Heart right ventricle (tissue), 16 donors: ENCODE measurements at regions not wholly inside any gene's neighbourhood (a gene's known extent, or its start where the extent isn't known, plus 50 kb on each side); places are given as distances from the start of the nearest gene placed in this dataset.
"Not testable (repeated sequence)": the region's sequence is repeated elsewhere in the genome, so short reads cannot be mapped to it uniquely, and the experiment has no call there.

Experiments used
- ATAC-seq, 8 donors: fragments of 200-7000 bp; cut with Tn5 transposase; one replicate each; pipeline ENCODE4 v1.9.1; 2020; ENCODE audit warnings: mild to moderate bottlenecking in 8 of 8, moderate library complexity in 8 of 8, moderate number of reproducible peaks in 1 of 8
- DNase-seq, 2 donors: peaks; one replicate each; pipeline ENCODE4 v3.0.0-alpha.2; 2020
- H3K27ac ChIP-seq, 10 donors: fragments of 200-600 bp; sonication (generic) in 2 of 10; one replicate each; pipeline versions ENCODE4 v1.5.0 to v1.8.0; 2020 to 2022; ENCODE audit warnings: mild to moderate bottlenecking in 3 of 10
- H3K27me3 ChIP-seq, 7 donors: fragments of 200-600 bp; one replicate each; pipeline ENCODE4 v1.8.0; 2021 to 2022; ENCODE audit warnings: mild to moderate bottlenecking in 2 of 7
- H3K36me3 ChIP-seq, 9 donors: fragments of 200-600 bp; sonication (generic) in 1 of 9; one replicate each; pipeline versions ENCODE4 v1.5.0 to v1.8.0; 2020 to 2022; ENCODE audit warnings: mild to moderate bottlenecking in 2 of 9
- H3K4me1 ChIP-seq, 9 donors: fragments of 200-600 bp; sonication (generic) in 1 of 9; one replicate each; pipeline versions ENCODE4 v1.5.0 to v1.8.0; 2020 to 2022; ENCODE audit warnings: mild to moderate bottlenecking in 4 of 9
- H3K4me3 ChIP-seq, 10 donors: fragments of 200-600 bp; sonication (generic) in 2 of 10; one replicate each; pipeline versions ENCODE4 v1.5.0 to v1.8.0; 2020 to 2022; ENCODE audit warnings: mild to moderate bottlenecking in 7 of 10, moderate library complexity in 2 of 10
- H3K9me3 ChIP-seq, 11 donors: fragments of 200-600 bp in 10 of 11; sonication (generic) in 2 of 11; one replicate each; pipeline versions ENCODE4 v1.5.0 to v1.8.0; 2013 to 2022; ENCODE audit warnings: mild to moderate bottlenecking in 2 of 11, control low read depth in 1 of 11, moderate library complexity in 1 of 11
- CTCF ChIP-seq, 9 donors: fragments of 200-600 bp; sonication (generic) in 2 of 9; IDR thresholded peaks; one replicate each; pipeline versions ENCODE4 v1.5.0 to v1.8.0; 2021 to 2022; ENCODE audit warnings: antibody characterized with exemption in 9 of 9, mild to moderate bottlenecking in 5 of 9, moderate library complexity in 1 of 9
- WGBS, 2 donors: extraction: QIAGEN DNeasy Blood & Tissue Kit; methylation state at CpG; one replicate each; pipeline ENCODE4 v1.1.7; 2013; ENCODE audit warnings: inconsistent platforms in 1 of 2; 5-methylcytosine and 5-hydroxymethylcytosine counted together
- intact Hi-C, 10 donors: fragments of 100-400 bp; cut with DNase I; formaldehyde crosslinking; loops; one replicate each; pipeline versions ENCODE4 v1.11.1 to v1.14.2; 2022
- donor health status: Arrhythmogenic right ventricular cardiomyopathy.
- donor health status: ischemic (EF 13 %, LVEDD 7.1; RV severe dilation, severe dysfunction).
- donor health status: healthy with polysubstance abuse.
- donor health status: DM: no; HTN: yes; CAD: no.
- donor health status: DM: no; HTN: no; CAD: no.
- donor health status: ischemic (EF 25% LVEDD 6.9; RV normal size, moderate dysfunction).
- donor health status: ischemic (EF 25% LVEDD 5.7; RV mildly dilated, moderate dysfunction).
- donor health status: healthy.
- donor health status: DM: yes; HTN: yes; CAD: no.
- donor health status: Ischemic cardiomyopathy.
- donor health status: ischemic (EF 35%, LVEDD 5.7; RV mildly dilated, moderate dysfunction).
- donor health status: nonischemic (EF 11% LVEDD 7.7; RV severe dilation, severe dysfunction).
- donor health status: DM: yes; HTN: yes; CAD: no.
- donor health status: PGD.
- donor health status: ischemic (EF 29% LVEDD 5.4; RV normal size, mild dysfunction).
- donor health status: nonischemic (EF 23%, LVEDD 6.1; RV moderate dilation, normal function).

GRCh38 chrX:81876437-81876836 lies 674.5 kb downstream of the SH3BGRL start:
- ATAC-seq (no peak), DNase-seq (no peak)
- Histone ChIP-seq H3K9me3 (peaks cover 0 to 27% (median 0%) of the 10 kb centered on the region in 11 donors), H3K4me1 (no peaks in the 10 kb centered on the region), H3K36me3 (no peaks in the 10 kb centered on the region), H3K4me3 (no peak overlapping the region), H3K27me3 (no peaks in the 10 kb centered on the region), H3K27ac (no peak overlapping the region)
- WGBS, 2 donors, result 80 to 91% methylated on average over 7 of the region's 7 CpGs
- TF ChIP-seq CTCF (IDR thresholded peaks at IDR 0.05), result no peak
- intact Hi-C loops, result no loop called here

- no peak for TF ChIP-seq CTCF (IDR thresholded peaks at IDR 0.05)
- no peak for ATAC-seq
- no peak for DNase-seq
- Histone ChIP-seq H3K36me3 (no peaks in the 10 kb centered on the region), H3K27ac (no peak overlapping the region), H3K27me3 (peaks cover 0 to 19% (median 0%) of the 10 kb centered on the region in 7 donors), H3K4me1 (no peaks in the 10 kb centered on the region), H3K9me3 (no peaks in the 10 kb centered on the region), H3K4me3 (no peak overlapping the region)
- intact Hi-C loops, result no loop called here
- 35 to 58% methylated on average over 1 of the region's 1 CpG for WGBS, 2 donors
Measured at GRCh38 chrX:81890521-81890920, 688.6 kb downstream of the SH3BGRL start.

GRCh38 chrX:81900522-81900921 lies 698.6 kb downstream of the SH3BGRL start:
- intact Hi-C loops, result no loop called here
- Histone ChIP-seq H3K27ac (no peak overlapping the region), H3K36me3 (no peaks in the 10 kb centered on the region), H3K9me3 (no peaks in the 10 kb centered on the region), H3K4me3 (no peak overlapping the region), H3K27me3 (no peaks in the 10 kb centered on the region), H3K4me1 (no peaks in the 10 kb centered on the region)
- TF ChIP-seq CTCF (IDR thresholded peaks at IDR 0.05), result no peak
- ATAC-seq (no peak), DNase-seq (no peak)

- intact Hi-C loops, result no loop called here
- no peak for TF ChIP-seq CTCF (IDR thresholded peaks at IDR 0.05)
- H3K27me3 ChIP-seq, result peaks cover 0 to 9% (median 0%) of the 10 kb centered on the region in 7 donors
- H3K36me3 ChIP-seq, result no peaks in the 10 kb centered on the region
- ATAC-seq (no peak), DNase-seq (no peak)
- no peaks in the 10 kb centered on the region for H3K4me1 ChIP-seq
- H3K4me3 ChIP-seq, result no peak overlapping the region
- no peak overlapping the region for H3K27ac ChIP-seq
- 81 to 94% methylated on average over 2 of the region's 2 CpGs for WGBS, 2 donors
- H3K9me3 ChIP-seq, result no peaks in the 10 kb centered on the region
Measured at GRCh38 chrX:81925812-81926211, 723.9 kb downstream of the SH3BGRL start.

GRCh38 chrX:81945911-81946310 lies 744.0 kb downstream of the SH3BGRL start:
- ATAC-seq, DNase-seq, H3K4me1 ChIP-seq, H3K27me3 ChIP-seq, H3K36me3 ChIP-seq, intact Hi-C loops, H3K27ac ChIP-seq, H3K9me3 ChIP-seq, H3K4me3 ChIP-seq: not testable (repeated sequence)
- WGBS, 2 donors, result 75 to 84% methylated on average over 4 to 5 of the region's 5 CpGs
